Cardiac muscle cell (in vitro differentiated cells and primary cell): ENCODE measurements at regions not wholly inside any gene's neighbourhood (a gene's known extent, or its start where the extent isn't known, plus 50 kb on each side); places are given as distances from the start of the nearest gene placed in this dataset.

Experiments used
- DNase-seq, 2 donors: peaks; one replicate each; pipeline versions ENCODE4 v3.0.0 to v3.0.0-alpha.2; 2010 to 2017; ENCODE audit warnings: low read depth in 1 of 2, low spot score in 1 of 2
- H3K27ac ChIP-seq: fragments of 200-600 bp; sonication (generic); 2 replicates; pipeline ENCODE4 v1.5.1; 2016
- H3K27me3 ChIP-seq: fragments of 200-600 bp; sonication (generic); 2 replicates; pipeline ENCODE4 v1.6.0; 2016; ENCODE audit warnings: control low read depth
- H3K36me3 ChIP-seq: fragments of 200-600 bp; sonication (generic); 2 replicates; pipeline ENCODE4 v1.5.1; 2016; ENCODE audit warnings: control low read depth
- H3K4me1 ChIP-seq: fragments of 200-600 bp; sonication (generic); 2 replicates; pipeline ENCODE4 v1.8.1; 2017; ENCODE audit warnings: low read depth, mild to moderate bottlenecking, mixed run types
- H3K4me3 ChIP-seq: fragments of 200-600 bp; sonication (generic); 2 replicates; pipeline ENCODE4 v1.5.1; 2016; ENCODE audit warnings: mild to moderate bottlenecking
- H3K9me3 ChIP-seq: fragments of 200-600 bp; sonication (generic); 2 replicates; pipeline ENCODE4 v1.5.1; 2017; ENCODE audit warnings: low read depth, mild to moderate bottlenecking, control low read depth
- TF ChIP-seq, protein P1 (sequence below): IDR thresholded peaks from 2 replicates; pipeline ENCODE4 v1.5.1; 2012; ENCODE audit warnings: low read depth, mild to moderate bottlenecking, low read length

DNA sequence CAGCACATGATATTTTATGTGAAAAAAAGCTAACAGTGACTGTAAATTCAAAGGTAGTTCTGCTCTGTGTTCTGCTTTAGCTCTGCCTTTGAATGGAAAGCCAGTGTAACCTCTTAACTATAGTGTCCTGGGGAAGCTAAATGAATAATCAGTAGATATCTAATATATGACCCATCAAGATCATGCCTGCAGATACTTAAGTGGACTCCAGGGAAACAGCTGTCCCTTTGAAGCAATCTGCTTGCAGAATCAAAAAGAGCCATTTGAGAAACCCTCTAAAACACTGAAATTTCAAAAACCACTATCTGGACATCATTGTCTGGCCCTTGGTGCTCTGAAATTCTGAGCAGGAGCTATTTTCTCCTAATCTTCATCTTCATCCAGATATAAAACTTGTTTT lies 104.2 kb upstream of the ADGRL4 start:
- Histone ChIP-seq H3K27me3 (no peaks in the 10 kb centered on the region), H3K4me3 (no peak overlapping the region), H3K36me3 (no peaks in the 10 kb centered on the region), H3K4me1 (no peaks in the 10 kb centered on the region), H3K9me3 (no peaks in the 10 kb centered on the region), H3K27ac (no peak overlapping the region)
- DNase-seq, result no peak
- TF ChIP-seq, protein P1, sequence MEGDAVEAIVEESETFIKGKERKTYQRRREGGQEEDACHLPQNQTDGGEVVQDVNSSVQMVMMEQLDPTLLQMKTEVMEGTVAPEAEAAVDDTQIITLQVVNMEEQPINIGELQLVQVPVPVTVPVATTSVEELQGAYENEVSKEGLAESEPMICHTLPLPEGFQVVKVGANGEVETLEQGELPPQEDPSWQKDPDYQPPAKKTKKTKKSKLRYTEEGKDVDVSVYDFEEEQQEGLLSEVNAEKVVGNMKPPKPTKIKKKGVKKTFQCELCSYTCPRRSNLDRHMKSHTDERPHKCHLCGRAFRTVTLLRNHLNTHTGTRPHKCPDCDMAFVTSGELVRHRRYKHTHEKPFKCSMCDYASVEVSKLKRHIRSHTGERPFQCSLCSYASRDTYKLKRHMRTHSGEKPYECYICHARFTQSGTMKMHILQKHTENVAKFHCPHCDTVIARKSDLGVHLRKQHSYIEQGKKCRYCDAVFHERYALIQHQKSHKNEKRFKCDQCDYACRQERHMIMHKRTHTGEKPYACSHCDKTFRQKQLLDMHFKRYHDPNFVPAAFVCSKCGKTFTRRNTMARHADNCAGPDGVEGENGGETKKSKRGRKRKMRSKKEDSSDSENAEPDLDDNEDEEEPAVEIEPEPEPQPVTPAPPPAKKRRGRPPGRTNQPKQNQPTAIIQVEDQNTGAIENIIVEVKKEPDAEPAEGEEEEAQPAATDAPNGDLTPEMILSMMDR, result no peak

DNA sequence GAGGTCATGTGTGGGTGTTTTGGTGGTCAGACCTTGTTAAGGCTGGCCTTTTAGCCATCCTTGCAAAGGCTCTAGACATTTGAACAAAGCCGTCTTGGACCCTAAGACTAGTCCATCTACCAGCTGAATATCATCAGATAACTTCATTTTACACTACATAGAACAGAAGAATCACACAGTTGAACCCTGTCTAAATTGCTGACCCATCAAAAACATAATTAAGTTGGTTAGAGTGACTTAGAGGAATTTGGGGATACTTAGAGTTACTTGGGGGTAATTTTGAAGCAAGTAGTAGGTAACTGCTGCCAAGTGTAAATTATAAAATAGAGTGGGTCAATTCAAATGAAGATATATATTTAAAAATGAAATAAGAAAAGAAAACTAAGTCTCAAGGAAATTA lies 102.9 kb upstream of the ADGRL4 start:
- Histone ChIP-seq H3K9me3 (no peaks in the 10 kb centered on the region), H3K27me3 (no peaks in the 10 kb centered on the region), H3K4me1 (no peaks in the 10 kb centered on the region), H3K27ac (no peak overlapping the region), H3K36me3 (no peaks in the 10 kb centered on the region), H3K4me3 (no peak overlapping the region)
- TF ChIP-seq, protein P1, result no peak
- no peak for DNase-seq

DNA sequence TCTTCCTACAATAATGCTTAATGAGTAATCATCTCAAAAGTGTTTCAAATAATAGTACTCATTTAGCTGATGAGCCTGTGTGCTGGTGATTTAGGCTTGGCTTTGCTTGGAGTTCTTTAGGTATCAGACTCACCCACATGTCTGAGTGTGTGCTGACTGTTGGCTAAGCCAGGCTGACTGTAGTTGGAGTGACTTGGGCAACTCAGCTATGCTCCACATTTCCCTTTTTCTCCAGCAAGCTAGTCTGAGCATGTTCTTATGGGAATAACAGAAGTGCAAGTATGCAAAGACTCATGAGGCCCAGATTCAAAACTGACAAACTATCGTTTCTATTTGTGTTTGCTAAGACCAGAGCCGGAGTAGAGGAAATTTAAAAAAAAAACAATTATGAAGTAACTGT lies 99.0 kb upstream of the ADGRL4 start:
- no peaks in the 10 kb centered on the region for H3K9me3 ChIP-seq
- no peak overlapping the region for H3K4me3 ChIP-seq
- H3K4me1 ChIP-seq, result no peaks in the 10 kb centered on the region
- H3K36me3 ChIP-seq, result no peaks in the 10 kb centered on the region
- TF ChIP-seq, protein P1, result no peak
- no peaks in the 10 kb centered on the region for H3K27me3 ChIP-seq
- H3K27ac ChIP-seq, result no peak overlapping the region
- DNase-seq, result peak in 1 of 2 donors; percentile 16

DNA sequence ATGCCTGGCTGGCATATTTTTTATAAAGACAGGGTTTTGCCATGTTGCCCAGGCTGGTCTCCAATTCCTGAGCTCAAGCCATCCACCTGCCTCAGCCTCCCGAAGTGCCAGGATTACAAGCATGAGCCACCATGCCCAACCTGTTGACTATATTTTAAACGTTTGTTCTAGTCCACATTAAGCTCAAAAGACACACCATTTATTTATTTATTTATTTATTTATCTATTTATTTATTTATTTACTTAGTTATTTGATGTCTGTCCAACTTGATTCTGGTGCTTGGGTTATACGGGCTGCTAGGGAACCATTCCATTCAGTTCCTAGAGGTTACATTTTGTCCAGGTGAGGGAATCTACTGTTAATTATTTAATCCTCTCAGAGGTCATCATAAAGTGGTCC lies 98.1 kb upstream of the ADGRL4 start:
- H3K36me3 ChIP-seq, result no peaks in the 10 kb centered on the region
- DNase-seq, result no peak
- no peaks in the 10 kb centered on the region for H3K27me3 ChIP-seq
- no peaks in the 10 kb centered on the region for H3K4me1 ChIP-seq
- H3K27ac ChIP-seq, result no peak overlapping the region
- no peak overlapping the region for H3K4me3 ChIP-seq
- TF ChIP-seq, protein P1, result no peak
- no peaks in the 10 kb centered on the region for H3K9me3 ChIP-seq

DNA sequence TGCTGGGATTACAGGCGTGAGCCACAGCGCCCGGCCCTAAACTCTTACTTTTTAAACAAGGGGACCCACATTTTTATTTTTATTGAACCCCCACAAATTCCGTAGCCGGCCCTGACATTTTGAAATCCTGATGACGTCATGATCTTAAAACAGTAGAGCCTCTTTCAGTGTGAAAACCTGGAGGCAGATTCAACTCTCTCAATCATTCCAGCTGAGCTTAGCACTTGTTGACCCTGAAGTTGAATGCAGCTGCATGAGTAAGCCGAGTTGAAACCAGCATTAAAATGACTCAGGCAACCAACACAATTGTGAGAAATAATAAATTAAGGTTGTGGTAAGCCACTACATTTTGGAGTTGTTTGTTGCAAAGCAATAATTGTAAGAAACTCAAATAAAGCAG lies 93.9 kb upstream of the ADGRL4 start:
- Histone ChIP-seq H3K9me3 (no peaks in the 10 kb centered on the region), H3K36me3 (no peaks in the 10 kb centered on the region), H3K27me3 (no peaks in the 10 kb centered on the region), H3K27ac (no peak overlapping the region), H3K4me1 (no peaks in the 10 kb centered on the region), H3K4me3 (no peak overlapping the region)
- TF ChIP-seq, protein P1, result no peak
- DNase-seq, result peak in 1 of 2 donors; percentile 35

DNA sequence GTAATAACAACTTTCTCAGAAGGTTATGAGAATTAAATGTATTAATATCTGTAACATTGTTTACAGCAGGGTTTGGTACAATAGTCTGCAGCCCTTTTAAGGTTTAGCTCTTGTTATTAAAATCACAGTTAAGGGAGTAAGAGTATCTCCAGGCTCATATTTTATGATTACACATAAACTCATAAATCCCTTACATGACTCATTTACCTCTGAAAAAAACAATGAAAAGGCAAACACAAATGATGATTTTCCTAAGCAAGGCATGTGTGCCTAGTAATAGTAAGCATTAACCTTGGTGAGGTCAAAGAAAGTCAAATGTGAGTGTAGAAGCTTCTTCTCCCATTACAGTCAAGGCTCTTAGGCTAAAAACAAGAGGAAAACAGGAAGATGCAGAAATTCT lies 84.5 kb upstream of the ADGRL4 start:
- TF ChIP-seq, protein P1, result no peak
- no peak overlapping the region for H3K4me3 ChIP-seq
- H3K9me3 ChIP-seq, result no peaks in the 10 kb centered on the region
- H3K36me3 ChIP-seq, result no peaks in the 10 kb centered on the region
- H3K4me1 ChIP-seq, result no peaks in the 10 kb centered on the region
- no peak for DNase-seq
- no peak overlapping the region for H3K27ac ChIP-seq
- no peaks in the 10 kb centered on the region for H3K27me3 ChIP-seq
